22Rv1 (cell line): ENCODE measurements at regions not wholly inside any gene's neighbourhood (a gene's known extent, or its start where the extent isn't known, plus 50 kb on each side); places are given as distances from the start of the nearest gene placed in this dataset.

Experiments
- ZFX ChIP-seq: fragments of 450-650 bp; IDR thresholded peaks from 2 replicates; pipeline ENCODE4 v1.6.1; 2017; ENCODE audit warnings: antibody characterized with exemption, borderline replicate concordance
- TF ChIP-seq, protein P1 (sequence below): fragments of 450-650 bp; IDR thresholded peaks from 2 replicates; pipeline ENCODE4 v1.5.1; 2017; ENCODE audit warnings: mild to moderate bottlenecking

DNA sequence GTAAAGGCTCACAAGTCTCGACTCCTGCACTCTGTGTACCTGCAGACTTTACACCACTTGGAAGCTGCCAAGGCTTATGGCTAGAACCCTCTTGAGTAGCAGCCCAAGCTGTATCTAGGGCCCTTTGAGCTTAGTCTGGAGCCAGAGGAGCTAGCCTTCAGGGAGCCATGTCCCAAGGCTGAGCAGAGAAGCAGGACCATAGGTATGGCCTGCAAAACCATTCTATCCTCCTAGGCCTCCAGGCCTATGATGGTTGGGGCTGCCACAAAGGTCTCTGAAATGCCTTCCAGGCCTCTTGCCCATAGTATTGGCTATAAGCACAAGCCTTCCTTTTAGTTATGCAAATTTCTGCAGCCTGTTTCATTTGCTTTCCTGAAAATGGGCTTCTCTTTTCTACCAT is 380.7 kb upstream of the CPXCR1 start:
- no peak for TF ChIP-seq ZFX
- TF ChIP-seq, protein P1, sequence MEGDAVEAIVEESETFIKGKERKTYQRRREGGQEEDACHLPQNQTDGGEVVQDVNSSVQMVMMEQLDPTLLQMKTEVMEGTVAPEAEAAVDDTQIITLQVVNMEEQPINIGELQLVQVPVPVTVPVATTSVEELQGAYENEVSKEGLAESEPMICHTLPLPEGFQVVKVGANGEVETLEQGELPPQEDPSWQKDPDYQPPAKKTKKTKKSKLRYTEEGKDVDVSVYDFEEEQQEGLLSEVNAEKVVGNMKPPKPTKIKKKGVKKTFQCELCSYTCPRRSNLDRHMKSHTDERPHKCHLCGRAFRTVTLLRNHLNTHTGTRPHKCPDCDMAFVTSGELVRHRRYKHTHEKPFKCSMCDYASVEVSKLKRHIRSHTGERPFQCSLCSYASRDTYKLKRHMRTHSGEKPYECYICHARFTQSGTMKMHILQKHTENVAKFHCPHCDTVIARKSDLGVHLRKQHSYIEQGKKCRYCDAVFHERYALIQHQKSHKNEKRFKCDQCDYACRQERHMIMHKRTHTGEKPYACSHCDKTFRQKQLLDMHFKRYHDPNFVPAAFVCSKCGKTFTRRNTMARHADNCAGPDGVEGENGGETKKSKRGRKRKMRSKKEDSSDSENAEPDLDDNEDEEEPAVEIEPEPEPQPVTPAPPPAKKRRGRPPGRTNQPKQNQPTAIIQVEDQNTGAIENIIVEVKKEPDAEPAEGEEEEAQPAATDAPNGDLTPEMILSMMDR = no peak
